Loucy (cell line): ENCODE measurements at regions not wholly inside any gene's neighbourhood (a gene's known extent, or its start where the extent isn't known, plus 50 kb on each side); places are given as distances from the start of the nearest gene placed in this dataset.

Experiments
- EZH2phosphoT487 ChIP-seq: fragments of 200-600 bp; IDR thresholded peaks from 2 replicates; pipeline ENCODE4 v1.6.1; 2018; ENCODE audit warnings: antibody characterized with exemption, mild to moderate bottlenecking, moderate library complexity, borderline replicate concordance
- TF ChIP-seq, protein P1 (sequence below): fragments of 200-600 bp; sonication (generic); conservative IDR thresholded peaks from 2 replicates; pipeline ENCODE4 v1.5.1; 2014; ENCODE audit warnings: mild to moderate bottlenecking, antibody characterized with exemption, low read length

- TF ChIP-seq, protein P1, sequence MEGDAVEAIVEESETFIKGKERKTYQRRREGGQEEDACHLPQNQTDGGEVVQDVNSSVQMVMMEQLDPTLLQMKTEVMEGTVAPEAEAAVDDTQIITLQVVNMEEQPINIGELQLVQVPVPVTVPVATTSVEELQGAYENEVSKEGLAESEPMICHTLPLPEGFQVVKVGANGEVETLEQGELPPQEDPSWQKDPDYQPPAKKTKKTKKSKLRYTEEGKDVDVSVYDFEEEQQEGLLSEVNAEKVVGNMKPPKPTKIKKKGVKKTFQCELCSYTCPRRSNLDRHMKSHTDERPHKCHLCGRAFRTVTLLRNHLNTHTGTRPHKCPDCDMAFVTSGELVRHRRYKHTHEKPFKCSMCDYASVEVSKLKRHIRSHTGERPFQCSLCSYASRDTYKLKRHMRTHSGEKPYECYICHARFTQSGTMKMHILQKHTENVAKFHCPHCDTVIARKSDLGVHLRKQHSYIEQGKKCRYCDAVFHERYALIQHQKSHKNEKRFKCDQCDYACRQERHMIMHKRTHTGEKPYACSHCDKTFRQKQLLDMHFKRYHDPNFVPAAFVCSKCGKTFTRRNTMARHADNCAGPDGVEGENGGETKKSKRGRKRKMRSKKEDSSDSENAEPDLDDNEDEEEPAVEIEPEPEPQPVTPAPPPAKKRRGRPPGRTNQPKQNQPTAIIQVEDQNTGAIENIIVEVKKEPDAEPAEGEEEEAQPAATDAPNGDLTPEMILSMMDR: no peak
- no peak for TF ChIP-seq EZH2phosphoT487
Measured at GRCh38 chr9:17017931-17018491, 116.8 kb upstream of the CNTLN start.
